ENCODE measurements at regions not wholly inside any gene's neighbourhood (a gene's known extent, or its start where the extent isn't known, plus 50 kb on each side); places are given as distances from the start of the nearest gene placed in this dataset.
"Not testable (repeated sequence)": the region's sequence is repeated elsewhere in the genome, so short reads cannot be mapped to it uniquely, and the experiment has no call there.

- H3K4me3 Mint-ChIP-seq, result no peak overlapping the region
- DNase-seq (ENCODE audit: low spot score in 2 of 2, unreplicated experiment in 2 of 2), result no peak
- H3K27ac Mint-ChIP-seq, result peak overlapping the region; percentile 33
- no peaks in the 10 kb centered on the region for H3K9me3 Mint-ChIP-seq
- H3K27me3 Mint-ChIP-seq (ENCODE audit: low read depth), result no peaks in the 10 kb centered on the region
- peaks cover 26% of the 10 kb centered on the region for H3K4me1 Mint-ChIP-seq
- no peak for TF ChIP-seq CTCF (IDR thresholded peaks at IDR 0.05; ENCODE audit: unreplicated experiment)
- no peaks in the 10 kb centered on the region for H3K36me3 Mint-ChIP-seq
Observed at GRCh38 chr4:56147371-56147770, 198.6 kb downstream of the CEP135 start.

GRCh38 chr4:56146956-56147355 lies 198.2 kb downstream of the CEP135 start:
- no peaks in the 10 kb centered on the region for H3K27me3 Mint-ChIP-seq (ENCODE audit: low read depth)
- no peaks in the 10 kb centered on the region for H3K9me3 Mint-ChIP-seq
- no peak for TF ChIP-seq CTCF (IDR thresholded peaks at IDR 0.05; ENCODE audit: unreplicated experiment)
- H3K4me3 Mint-ChIP-seq, result no peak overlapping the region
- H3K36me3 Mint-ChIP-seq, result no peaks in the 10 kb centered on the region
- peaks cover 29% of the 10 kb centered on the region for H3K4me1 Mint-ChIP-seq
- DNase-seq (ENCODE audit: low spot score in 2 of 2, unreplicated experiment in 2 of 2), result no peak
- no peak overlapping the region for H3K27ac Mint-ChIP-seq

GRCh38 chr4:56142088-56142487 lies 193.3 kb downstream of the CEP135 start:
- no peak for TF ChIP-seq CTCF (IDR thresholded peaks at IDR 0.05; ENCODE audit: unreplicated experiment)
- no peak overlapping the region for H3K27ac Mint-ChIP-seq
- DNase-seq (ENCODE audit: low spot score in 2 of 2, unreplicated experiment in 2 of 2), result no peak
- H3K27me3 Mint-ChIP-seq (ENCODE audit: low read depth), result peaks cover 5% of the 10 kb centered on the region
- no peaks in the 10 kb centered on the region for H3K36me3 Mint-ChIP-seq
- no peaks in the 10 kb centered on the region for H3K9me3 Mint-ChIP-seq
- no peak overlapping the region for H3K4me3 Mint-ChIP-seq
- H3K4me1 Mint-ChIP-seq, result peaks cover 21% of the 10 kb centered on the region

- no peak overlapping the region for H3K4me3 Mint-ChIP-seq
- no peaks in the 10 kb centered on the region for H3K9me3 Mint-ChIP-seq
- TF ChIP-seq CTCF (IDR thresholded peaks at IDR 0.05; ENCODE audit: unreplicated experiment), result no peak
- H3K4me1 Mint-ChIP-seq, result peaks cover 20% of the 10 kb centered on the region
- no peak overlapping the region for H3K27ac Mint-ChIP-seq
- no peaks in the 10 kb centered on the region for H3K36me3 Mint-ChIP-seq
- H3K27me3 Mint-ChIP-seq (ENCODE audit: low read depth), result peaks cover 5% of the 10 kb centered on the region
- DNase-seq (ENCODE audit: low spot score in 2 of 2, unreplicated experiment in 2 of 2), result no peak
Observed at GRCh38 chr4:56139241-56139827, 190.6 kb downstream of the CEP135 start.

GRCh38 chr4:56134834-56135233 lies 186.1 kb downstream of the CEP135 start:
- peaks cover 14% of the 10 kb centered on the region for H3K4me1 Mint-ChIP-seq
- H3K4me3 Mint-ChIP-seq; H3K36me3 Mint-ChIP-seq; H3K27ac Mint-ChIP-seq; DNase-seq (ENCODE audit: low spot score in 2 of 2, unreplicated experiment in 2 of 2); H3K27me3 Mint-ChIP-seq (ENCODE audit: low read depth); H3K9me3 Mint-ChIP-seq: not testable (repeated sequence)

- no peaks in the 10 kb centered on the region for H3K9me3 Mint-ChIP-seq
- H3K4me1 Mint-ChIP-seq, result peaks cover 15% of the 10 kb centered on the region
- no peaks in the 10 kb centered on the region for H3K36me3 Mint-ChIP-seq
- DNase-seq (ENCODE audit: low spot score in 2 of 2, unreplicated experiment in 2 of 2), result no peak
- H3K27me3 Mint-ChIP-seq (ENCODE audit: low read depth), result no peaks in the 10 kb centered on the region
- no peak overlapping the region for H3K4me3 Mint-ChIP-seq
- TF ChIP-seq CTCF (IDR thresholded peaks at IDR 0.05; ENCODE audit: unreplicated experiment), result no peak
- H3K27ac Mint-ChIP-seq, result no peak overlapping the region
Observed at GRCh38 chr4:56134266-56134665, 185.5 kb downstream of the CEP135 start.
